K562 (cell line): ENCODE measurements at regions not wholly inside any gene's neighbourhood (a gene's known extent, or its start where the extent isn't known, plus 50 kb on each side); places are given as distances from the start of the nearest gene placed in this dataset.

Experiments
- ATAC-seq: fragments of 200-7000 bp; cut with Tn5 transposase; 3 replicates; pipeline ENCODE4 v1.9.1; 2020; ENCODE audit warnings: moderate library complexity
- BruUV-seq: library from RNA; stranded (reverse); fragments of 400-500 nt; replicated peaks from 2 replicates; lab custom pipeline; 2021; lab: Mats Ljungman, UMichigan
- CTCF ChIA-PET: fragments of 300-600 bp; formaldehyde crosslinking; extraction: SDS; loops from one replicate; lab custom pipeline; 2021; ENCODE audit warnings: low intra/inter-chr PET ratio; lab: Yijun Ruan, JAX
- POLR2A ChIA-PET: fragments of 300-600, 350-650 bp; sonication (Branson Sonifier 250); formaldehyde crosslinking; extraction: SDS; loops from one replicate; lab custom pipeline; 2021; ENCODE audit warnings: antibody characterized with exemption, inconsistent platforms; lab: Yijun Ruan, JAX
- DNase-seq, 4 experiments: peaks; one replicate each; pipeline versions ENCODE4 v3.0.0 to v3.0.0-alpha.2; 2011 to 2018; ENCODE audit warnings: low spot score in 3 of 4, mixed read lengths in 3 of 4; ENCODE audit errors: extremely low read depth in 1 of 4
- FAIRE-seq: peaks from 2 replicates; lab custom pipeline; 2011; peaks lifted over from hg19 to GRCh38; lab: Jason Lieb, UNC
- H2AFZ ChIP-seq: 2 replicates; pipeline ENCODE4 v1.6.0; 2011; ENCODE audit warnings: low read depth, low read length, control low read depth, inconsistent platforms
- H3K27ac ChIP-seq: fragments of 200-600 bp; 3 replicates; pipeline ENCODE4 v1.8.0; 2011; ENCODE audit warnings: low read depth, mild to moderate bottlenecking, control low read depth, inconsistent platforms, low read length, moderate library complexity, mixed read lengths; ENCODE audit errors: extremely low read depth
- H3K27me3 ChIP-seq, 2 experiments: fragments of 300-600 bp in 1 of 2; 2 replicates in 1 of 2; 3 replicates in 1 of 2; pipeline versions ENCODE4 v1.6.0 to v1.8.0; 2011; ENCODE audit warnings: inconsistent platforms in 2 of 2, low read length in 2 of 2, mild to moderate bottlenecking in 1 of 2, mixed read lengths in 1 of 2, moderate library complexity in 1 of 2; ENCODE audit not compliant: control insufficient read depth in 2 of 2, insufficient read depth in 2 of 2
- H3K36me3 ChIP-seq: fragments of 300-600 bp; 3 replicates; pipeline ENCODE4 v1.8.0; 2011; ENCODE audit warnings: mild to moderate bottlenecking, low read length, inconsistent platforms; ENCODE audit not compliant: control insufficient read depth, insufficient read depth
- H3K4me1 ChIP-seq, 2 experiments: fragments of 200-600 bp in 1 of 2; replicated peaks in 1 of 2; 2 replicates in 1 of 2; 3 replicates in 1 of 2; pipeline versions ENCODE4 v1.5.1 to v1.8.0; 2011; ENCODE audit warnings: inconsistent platforms in 2 of 2, low read length in 2 of 2, mild to moderate bottlenecking in 1 of 2, mixed read lengths in 1 of 2, moderate library complexity in 1 of 2; ENCODE audit not compliant: control insufficient read depth in 2 of 2, insufficient read depth in 2 of 2
- H3K4me2 ChIP-seq: 2 replicates; pipeline ENCODE4 v1.6.1; 2011; ENCODE audit warnings: low read length, control low read depth, inconsistent platforms, mixed read lengths; ENCODE audit not compliant: insufficient read depth
- H3K4me3 ChIP-seq: fragments of 200-600 bp; sonication (generic), shearing (Covaris generic); 2 replicates; pipeline ENCODE4 v1.5.1; 2016; ENCODE audit warnings: control low read depth, inconsistent platforms
- H3K79me2 ChIP-seq: fragments of 200-600 bp; 3 replicates; pipeline ENCODE4 v1.8.0; 2011; ENCODE audit warnings: low read length, inconsistent platforms; ENCODE audit not compliant: control insufficient read depth, insufficient read depth
- H3K9ac ChIP-seq, 2 experiments: 2 replicates each; pipeline versions ENCODE4 v1.6.0 to v1.6.1; 2011; ENCODE audit warnings: low read depth in 2 of 2, low read length in 2 of 2, control low read depth in 1 of 2, inconsistent platforms in 1 of 2, mild to moderate bottlenecking in 1 of 2, mixed read lengths in 1 of 2; ENCODE audit not compliant: insufficient read depth in 1 of 2
- H3K9me1 ChIP-seq: one replicate; pipeline ENCODE4 v1.6.0; 2011; ENCODE audit warnings: inconsistent platforms, mild to moderate bottlenecking, low read length, moderate library complexity; ENCODE audit not compliant: control insufficient read depth, insufficient read depth
- H3K9me3 ChIP-seq: replicated peaks from 2 replicates; pipeline ENCODE4 v1.5.1; 2011; ENCODE audit warnings: low read depth, low read length, inconsistent platforms; ENCODE audit not compliant: control insufficient read depth, insufficient read depth
- H4K20me1 ChIP-seq: replicated peaks from 2 replicates; pipeline ENCODE4 v1.6.1; 2011; ENCODE audit warnings: low read length, inconsistent platforms, mixed read lengths; ENCODE audit not compliant: control insufficient read depth, insufficient read depth
- BRD4 ChIP-seq: fragments of 200-600 bp; sonication (generic); IDR thresholded peaks from 2 replicates; pipeline ENCODE4 v1.6.1; 2017; ENCODE audit warnings: inconsistent platforms
- CSDE1 ChIP-seq, 2 experiments: fragments of 450-650 bp; IDR thresholded peaks; 2 replicates each; pipeline ENCODE4 v1.6.1; 2016; ENCODE audit warnings: mild to moderate bottlenecking in 1 of 2
- FOXM1 ChIP-seq, 2 experiments: fragments of 450-650 bp in 1 of 2; sonication (generic) in 1 of 2; formaldehyde crosslinking in 1 of 2; IDR thresholded peaks; 2 replicates each; pipeline versions ENCODE4 v1.6.1 to v1.9.0; 2017 to 2022; ENCODE audit warnings: low read depth in 2 of 2, mild to moderate bottlenecking in 2 of 2, missing genetic modification reagents in 1 of 2, moderate library complexity in 1 of 2
- HBP1 ChIP-seq: fragments of 450-650 bp; formaldehyde crosslinking; IDR thresholded peaks from 2 replicates; pipeline ENCODE4 v1.4.0; 2022; ENCODE audit warnings: missing genetic modification characterization
- HIVEP1 ChIP-seq: fragments of 250-450 bp; sonication (Bioruptor Pico); IDR thresholded peaks from 2 replicates; pipeline ENCODE4 v1.4.0; 2020; ENCODE audit warnings: mild to moderate bottlenecking
- PHB ChIP-seq: fragments of 250-450 bp; sonication (Bioruptor Pico); IDR thresholded peaks from 2 replicates; pipeline ENCODE4 v1.5.0; 2021
- POLR2AphosphoS2 ChIP-seq: IDR thresholded peaks from 2 replicates; pipeline ENCODE4 v1.6.1; 2012; ENCODE audit warnings: low read length, improper control_type of control experiment
- POLR2H ChIP-seq: IDR thresholded peaks from 2 replicates; pipeline ENCODE4 v1.6.1; 2016; ENCODE audit warnings: missing genetic modification characterization, low read depth, mild to moderate bottlenecking, control low read depth, missing compliant biosample characterization, moderate library complexity
- POLR3G ChIP-seq: IDR thresholded peaks from 2 replicates; pipeline ENCODE4 v1.6.1; 2011; ENCODE audit not compliant: insufficient read length, insufficient replicate concordance; ENCODE audit errors: extremely low read depth
- PREB ChIP-seq: sonication (generic); formaldehyde crosslinking; IDR thresholded peaks from 2 replicates; pipeline ENCODE4 v1.8.1; 2023; ENCODE audit warnings: mild to moderate bottlenecking, missing genetic modification reagents
- PRPF4 ChIP-seq: fragments of 200-400 bp; formaldehyde crosslinking; IDR thresholded peaks from one replicate; pipeline ENCODE4 v1.6.1; 2017; ENCODE audit warnings: low read length, low read depth, mild to moderate bottlenecking; ENCODE audit not compliant: insufficient read depth, poor library complexity, severe bottlenecking
- TARDBP ChIP-seq: fragments of 450-650 bp; IDR thresholded peaks from 2 replicates; pipeline ENCODE4 v1.6.1; 2016
- USF2 ChIP-seq: sonication (generic); formaldehyde crosslinking; IDR thresholded peaks from 2 replicates; pipeline ENCODE4 v1.5.0; 2020; ENCODE audit warnings: missing genetic modification reagents
- ZNF133 ChIP-seq: fragments of 250-450 bp; sonication (Bioruptor Pico); IDR thresholded peaks from 2 replicates; pipeline ENCODE4 v1.4.0; 2020; ENCODE audit warnings: mild to moderate bottlenecking
- ZNF3 ChIP-seq: fragments of 250-450 bp; sonication (Bioruptor Pico); IDR thresholded peaks from 2 replicates; pipeline ENCODE4 v1.5.0; 2021; ENCODE audit warnings: mild to moderate bottlenecking, moderate library complexity
- ZNF444 ChIP-seq: fragments of 250-450 bp; sonication (Bioruptor Pico); IDR thresholded peaks from 2 replicates; pipeline ENCODE4 v1.4.0; 2020; ENCODE audit warnings: mild to moderate bottlenecking, moderate library complexity
- in situ Hi-C: fragments of 300-500 bp; cut with MboI; formaldehyde crosslinking; loops from 4 replicates; pipeline ENCODE4 v1.15.0; 2018; ENCODE audit warnings: inconsistent platforms, mixed read lengths
- intact Hi-C: fragments of 100-400 bp; cut with micrococcal nuclease; formaldehyde crosslinking; loops from 2 replicates; pipeline ENCODE4 v1.14.2; 2022

- H3K79me2 ChIP-seq: no peaks in the 10 kb centered on the region
- no peak overlapping the region for H3K9ac ChIP-seq
- H3K4me2 ChIP-seq: no peak overlapping the region
- no peak overlapping the region for H2AFZ ChIP-seq
- no peak for DNase-seq
- intact Hi-C loops (loop anchor here (5.0 to 10.0 kb wide), 2 partner anchors 117 to 650 kb away; no protein-coding TSS in a partner anchor), in situ Hi-C loops (no loop called here)
- no peak for TF ChIP-seq USF2
- no peak for TF ChIP-seq POLR3G
- TF ChIP-seq ZNF444 (CRISPR knock-in tag): no peak
- TF ChIP-seq ZNF133 (CRISPR knock-in tag): no peak
- TF ChIP-seq PREB (CRISPR knock-in tag): no peak
- TF ChIP-seq HIVEP1: no peak
- no peak for TF ChIP-seq CSDE1 (IDR thresholded peaks at IDR 0.05)
- TF ChIP-seq POLR2AphosphoS2: no peak
- TF ChIP-seq HBP1 (CRISPR knock-in tag): no peak
- TF ChIP-seq PRPF4: no peak
- TF ChIP-seq ZNF3: no peak
- no peak for TF ChIP-seq FOXM1 (IDR thresholded peaks at IDR 0.05; ENCODE audit: low read depth)
- TF ChIP-seq FOXM1 (CRISPR knock-in tag; IDR thresholded peaks at IDR 0.05; ENCODE audit: low read depth): no peak
- no peak for TF ChIP-seq POLR2H
- no peak for TF ChIP-seq BRD4
- no peak for TF ChIP-seq PHB
- no peak for TF ChIP-seq TARDBP
- H3K9me3 ChIP-seq: no peaks in the 10 kb centered on the region
- no peaks in the 10 kb centered on the region for H3K36me3 ChIP-seq
- no peak overlapping the region for H3K27ac ChIP-seq
- H3K4me3 ChIP-seq: no peak overlapping the region
- CTCF ChIA-PET: no interaction called here
- no peaks in the 10 kb centered on the region for H3K9me1 ChIP-seq
- H4K20me1 ChIP-seq: no peaks in the 10 kb centered on the region
- no peaks in the 10 kb centered on the region for H3K27me3 ChIP-seq
- POLR2A ChIA-PET: interaction anchor here (0.5 kb wide), 1 partner anchor 14 kb away, joined by 3 read pairs; no protein-coding TSS in a partner anchor
- H3K4me1 ChIP-seq: peaks cover 4 to 32% of the 10 kb centered on the region in 2 experiments; a peak in 4 of 5 replicates
- ATAC-seq: no peak
- no peak for FAIRE-seq
- BruUV-seq: no TSS peak
Observed at GRCh38 chr5:109574985-109575384, 114.7 kb upstream of the MAN2A1 start.
